GM23338 (cell line): ENCODE measurements at regions not wholly inside any gene's neighbourhood (a gene's known extent, or its start where the extent isn't known, plus 50 kb on each side); places are given as distances from the start of the nearest gene placed in this dataset.

Source experiments
- ATAC-seq: fragments of 200-7000 bp; cut with Tn5 transposase; 3 replicates; pipeline ENCODE4 v1.9.1; 2020
- DNase-seq: peaks from one replicate; pipeline ENCODE4 v3.0.0-alpha.2; 2015; ENCODE audit warnings: low spot score
- H2AFZ ChIP-seq: fragments of 200-600 bp; sonication (generic); 2 replicates; pipeline ENCODE4 v1.8.0; 2016; ENCODE audit warnings: antibody characterized with exemption, mild to moderate bottlenecking, moderate library complexity
- H3F3A ChIP-seq: fragments of 200-600 bp; sonication (generic); replicated peaks from 2 replicates; pipeline ENCODE4 v1.8.0; 2017; ENCODE audit warnings: antibody characterized with exemption, mixed run types, low read depth
- H3K27ac ChIP-seq: fragments of 200-600 bp; sonication (generic); 2 replicates; pipeline ENCODE4 v1.6.1; 2016; ENCODE audit warnings: low read depth
- H3K27me3 ChIP-seq: fragments of 200-600 bp; sonication (generic); 2 replicates; pipeline ENCODE4 v1.8.0; 2016; ENCODE audit warnings: mild to moderate bottlenecking, mixed run types, moderate library complexity; ENCODE audit not compliant: insufficient read depth
- H3K36me3 ChIP-seq: fragments of 200-600 bp; sonication (generic); 2 replicates; pipeline ENCODE4 v1.8.0; 2016; ENCODE audit warnings: mild to moderate bottlenecking; ENCODE audit not compliant: insufficient read depth
- H3K4me1 ChIP-seq: fragments of 200-600 bp; sonication (generic); 2 replicates; pipeline ENCODE4 v1.8.0; 2016; ENCODE audit warnings: mild to moderate bottlenecking, moderate library complexity; ENCODE audit not compliant: insufficient read depth
- H3K4me2 ChIP-seq: fragments of 200-600 bp; sonication (generic); 2 replicates; pipeline ENCODE4 v1.7.1; 2017; ENCODE audit warnings: mixed run types
- H3K4me3 ChIP-seq: fragments of 200-600 bp; sonication (generic); 2 replicates; pipeline ENCODE4 v1.6.1; 2016; ENCODE audit warnings: mixed run types
- H3K79me2 ChIP-seq: fragments of 200-600 bp; sonication (generic); replicated peaks from 2 replicates; pipeline ENCODE4 v1.8.0; 2017; ENCODE audit warnings: mild to moderate bottlenecking; ENCODE audit not compliant: insufficient read depth
- H3K9me2 ChIP-seq: fragments of 200-600 bp; sonication (generic); 2 replicates; pipeline ENCODE4 v1.8.0; 2017; ENCODE audit not compliant: insufficient read depth
- H4K20me1 ChIP-seq: fragments of 200-600 bp; sonication (generic); replicated peaks from 2 replicates; pipeline ENCODE4 v1.8.0; 2017; ENCODE audit warnings: mild to moderate bottlenecking; ENCODE audit not compliant: insufficient read depth
- H3K27ac Mint-ChIP-seq: 2 replicates; pipeline ENCODE4 v1.8.0; 2020; ENCODE audit warnings: inconsistent platforms, mild to moderate bottlenecking, moderate library complexity, mixed read lengths
- H3K27me3 Mint-ChIP-seq: 3 replicates; pipeline ENCODE4 v1.8.0; 2022; ENCODE audit warnings: low read depth, mild to moderate bottlenecking, moderate library complexity, mixed read lengths, inconsistent platforms; ENCODE audit not compliant: insufficient read depth, poor library complexity
- H3K36me3 Mint-ChIP-seq: 3 replicates; pipeline ENCODE4 v1.8.0; 2021; ENCODE audit warnings: low read depth, mild to moderate bottlenecking, inconsistent platforms, moderate library complexity, mixed read lengths
- H3K4me1 Mint-ChIP-seq: 3 replicates; pipeline ENCODE4 v1.8.0; 2020; ENCODE audit warnings: mild to moderate bottlenecking, inconsistent platforms, mixed read lengths
- H3K4me3 Mint-ChIP-seq: 3 replicates; pipeline ENCODE4 v1.8.0; 2021; ENCODE audit warnings: moderate library complexity, mild to moderate bottlenecking, inconsistent platforms, mixed read lengths
- H3K9me3 Mint-ChIP-seq: 3 replicates; pipeline ENCODE4 v1.8.0; 2020; ENCODE audit warnings: moderate library complexity, mild to moderate bottlenecking, inconsistent platforms, mixed read lengths
- CREB1 ChIP-seq: fragments of 250-450 bp; sonication (Bioruptor Pico); IDR thresholded peaks from 2 replicates; pipeline ENCODE4 v1.5.0; 2020; ENCODE audit warnings: low read depth, mild to moderate bottlenecking, moderate library complexity
- CTCF ChIP-seq, 2 experiments: fragments of 200-600 bp in 1 of 2; sonication (generic) in 1 of 2; conservative IDR thresholded peaks; 2 replicates each; pipeline versions ENCODE4 v1.5.1 to v1.6.1; 2016 to 2017; ENCODE audit warnings: antibody characterized with exemption in 2 of 2, low read depth in 2 of 2, mild to moderate bottlenecking in 2 of 2, moderate library complexity in 1 of 2
- EZH2 ChIP-seq: fragments of 200-600 bp; sonication (generic); IDR thresholded peaks from one replicate; pipeline ENCODE4 v1.8.0; 2017; ENCODE audit warnings: antibody characterized with exemption, mild to moderate bottlenecking, low read depth; ENCODE audit not compliant: unreplicated experiment
- NANOG ChIP-seq: IDR thresholded peaks from 2 replicates; pipeline ENCODE4 v1.6.1; 2016; ENCODE audit warnings: antibody characterized with exemption, borderline replicate concordance
- POLR2AphosphoS5 ChIP-seq: IDR thresholded peaks from 2 replicates; pipeline ENCODE4 v1.6.1; 2016; ENCODE audit warnings: antibody characterized with exemption, low read depth
- STAT1 ChIP-seq: IDR thresholded peaks from one replicate; pipeline ENCODE4 v1.6.1; 2016; ENCODE audit warnings: antibody characterized with exemption; ENCODE audit not compliant: unreplicated experiment
- ZNF114 ChIP-seq: fragments of 250-450 bp; sonication (Bioruptor Pico); IDR thresholded peaks from 2 replicates; pipeline ENCODE4 v1.5.0; 2020; ENCODE audit warnings: mild to moderate bottlenecking, moderate library complexity
- ZNF331 ChIP-seq: fragments of 250-450 bp; sonication (Bioruptor Pico); IDR thresholded peaks from 2 replicates; pipeline ENCODE4 v1.5.0; 2020; ENCODE audit warnings: low read depth, mild to moderate bottlenecking, moderate library complexity
- ZNF462 ChIP-seq: fragments of 250-450 bp; sonication (Bioruptor Pico); IDR thresholded peaks from 2 replicates; pipeline ENCODE4 v1.5.0; 2020; ENCODE audit warnings: mild to moderate bottlenecking, moderate library complexity
- TF ChIP-seq, protein P1 (sequence below): IDR thresholded peaks from 2 replicates; pipeline ENCODE4 v1.6.1; 2016; ENCODE audit warnings: antibody characterized with exemption

GRCh38 chr12:46506961-46507360, 134.4 kb upstream of the SLC38A2 start (continued):
- TF ChIP-seq, protein P1, sequence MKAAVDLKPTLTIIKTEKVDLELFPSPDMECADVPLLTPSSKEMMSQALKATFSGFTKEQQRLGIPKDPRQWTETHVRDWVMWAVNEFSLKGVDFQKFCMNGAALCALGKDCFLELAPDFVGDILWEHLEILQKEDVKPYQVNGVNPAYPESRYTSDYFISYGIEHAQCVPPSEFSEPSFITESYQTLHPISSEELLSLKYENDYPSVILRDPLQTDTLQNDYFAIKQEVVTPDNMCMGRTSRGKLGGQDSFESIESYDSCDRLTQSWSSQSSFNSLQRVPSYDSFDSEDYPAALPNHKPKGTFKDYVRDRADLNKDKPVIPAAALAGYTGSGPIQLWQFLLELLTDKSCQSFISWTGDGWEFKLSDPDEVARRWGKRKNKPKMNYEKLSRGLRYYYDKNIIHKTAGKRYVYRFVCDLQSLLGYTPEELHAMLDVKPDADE, result no peak
- TF ChIP-seq CTCF (conservative IDR thresholded peaks at IDR 0.05; ENCODE audit: low read depth in 2 of 2), result no peak
- no peak for TF ChIP-seq NANOG
- TF ChIP-seq CREB1 (CRISPR knock-in tag), result no peak
- TF ChIP-seq ZNF331 (CRISPR knock-in tag), result no peak
- TF ChIP-seq ZNF114 (CRISPR knock-in tag), result no peak
- TF ChIP-seq POLR2AphosphoS5, result no peak
- no peak for TF ChIP-seq STAT1

DNA sequence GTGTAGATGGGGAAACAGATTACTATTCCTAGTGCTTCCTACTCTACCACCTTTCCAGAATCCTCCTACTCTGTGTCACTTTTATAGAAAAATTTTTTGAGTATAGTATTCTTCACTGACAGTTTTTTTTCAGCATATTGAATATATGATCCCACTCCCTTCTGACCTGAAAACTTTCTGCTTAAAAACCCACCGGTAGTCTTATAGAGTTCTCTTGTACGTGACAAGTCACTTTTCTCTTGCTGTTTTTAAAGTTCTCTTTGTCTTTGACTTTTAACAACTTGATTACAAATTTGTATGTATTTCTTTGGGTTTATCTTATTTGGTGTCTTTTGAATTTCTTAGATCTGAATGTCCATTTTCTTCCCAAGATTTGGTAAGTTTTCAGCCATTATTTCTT, 133.6 kb upstream of the SLC38A2 start:
- Histone ChIP-seq H3K4me2 (no peak overlapping the region), H3F3A (no peaks in the 10 kb centered on the region), H2AFZ (no peak overlapping the region), H4K20me1 (no peaks in the 10 kb centered on the region), H3K79me2 (no peaks in the 10 kb centered on the region), H3K27ac (no peak overlapping the region), H3K9me2 (peaks cover 9% of the 10 kb centered on the region; the same call in 1 of the 2 replicates), H3K36me3 (peaks cover 12% of the 10 kb centered on the region; the same call in 1 of the 2 replicates), H3K27me3 (no peaks in the 10 kb centered on the region), H3K4me1 (no peaks in the 10 kb centered on the region), H3K4me3 (no peak overlapping the region)
- H3K9me3 Mint-ChIP-seq, result peaks cover 40% of the 10 kb centered on the region
- peaks cover 3% of the 10 kb centered on the region for H3K27me3 Mint-ChIP-seq
- no peaks in the 10 kb centered on the region for H3K4me1 Mint-ChIP-seq
- no peak overlapping the region for H3K27ac Mint-ChIP-seq
- H3K36me3 Mint-ChIP-seq, result peaks cover 48% of the 10 kb centered on the region
- H3K4me3 Mint-ChIP-seq, result no peak overlapping the region
- DNase-seq, result no peak
- ATAC-seq, result no peak
- TF ChIP-seq CTCF (conservative IDR thresholded peaks at IDR 0.05; ENCODE audit: low read depth in 2 of 2), result no peak
- TF ChIP-seq EZH2, result no peak
- TF ChIP-seq STAT1, result no peak
- TF ChIP-seq ZNF462 (CRISPR knock-in tag), result no peak
- TF ChIP-seq, protein P1, result no peak
